GM19372 (cell line): ENCODE measurements at regions not wholly inside any gene's neighbourhood (a gene's known extent, or its start where the extent isn't known, plus 50 kb on each side); places are given as distances from the start of the nearest gene placed in this dataset.
"Not testable (repeated sequence)": the region's sequence is repeated elsewhere in the genome, so short reads cannot be mapped to it uniquely, and the experiment has no call there.

ENCODE experiments used
- ATAC-seq: cut with Tn5 transposase; IDR thresholded peaks from one replicate; pipeline ENCODE4 v1.9.1; 2021; ENCODE audit warnings: mild to moderate bottlenecking, low read depth, moderate library complexity; ENCODE audit not compliant: unreplicated experiment

- no peak for ATAC-seq
Observed at GRCh38 chr13:21310220-21310619, 133.8 kb downstream of the MRPL57 start.

GRCh38 chr13:21314976-21315375 lies 138.5 kb downstream of the MRPL57 start:
- not testable (repeated sequence) for ATAC-seq

- ATAC-seq, result no peak
Observed at GRCh38 chr13:21316376-21316775, 139.9 kb downstream of the MRPL57 start.

DNA sequence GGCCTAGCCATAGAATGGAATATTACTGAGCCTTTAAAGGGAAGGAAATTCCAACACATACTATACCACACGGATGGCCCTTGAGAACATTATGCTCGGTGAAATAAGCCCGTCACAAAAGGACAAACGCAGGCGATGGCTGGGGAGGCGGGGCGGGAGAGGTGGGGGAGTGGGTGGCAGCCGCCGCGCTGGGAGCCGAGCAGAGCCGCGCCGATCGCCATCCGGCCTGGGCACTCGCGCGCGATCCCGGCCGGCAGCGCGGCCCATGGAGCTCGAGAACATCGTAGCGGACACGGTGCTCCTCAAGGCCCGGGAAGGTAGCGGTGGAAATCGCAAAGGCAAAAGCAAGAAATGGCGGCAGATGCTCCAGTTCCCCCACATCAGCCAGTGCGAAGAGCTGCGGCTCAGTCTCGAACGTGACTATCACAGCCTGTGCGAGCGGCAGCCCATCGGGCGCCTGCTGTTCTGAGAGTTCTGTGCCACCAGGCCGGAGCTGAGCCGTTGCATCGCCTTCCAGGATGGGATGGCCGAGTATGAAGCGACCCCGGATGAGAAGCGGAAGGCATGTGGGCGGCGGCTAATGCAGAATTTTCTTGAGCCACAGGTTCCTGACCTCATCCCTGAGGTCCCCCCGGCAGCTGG lies 140.1 kb downstream of the ZDHHC20 start:
- ATAC-seq, result no peak

DNA sequence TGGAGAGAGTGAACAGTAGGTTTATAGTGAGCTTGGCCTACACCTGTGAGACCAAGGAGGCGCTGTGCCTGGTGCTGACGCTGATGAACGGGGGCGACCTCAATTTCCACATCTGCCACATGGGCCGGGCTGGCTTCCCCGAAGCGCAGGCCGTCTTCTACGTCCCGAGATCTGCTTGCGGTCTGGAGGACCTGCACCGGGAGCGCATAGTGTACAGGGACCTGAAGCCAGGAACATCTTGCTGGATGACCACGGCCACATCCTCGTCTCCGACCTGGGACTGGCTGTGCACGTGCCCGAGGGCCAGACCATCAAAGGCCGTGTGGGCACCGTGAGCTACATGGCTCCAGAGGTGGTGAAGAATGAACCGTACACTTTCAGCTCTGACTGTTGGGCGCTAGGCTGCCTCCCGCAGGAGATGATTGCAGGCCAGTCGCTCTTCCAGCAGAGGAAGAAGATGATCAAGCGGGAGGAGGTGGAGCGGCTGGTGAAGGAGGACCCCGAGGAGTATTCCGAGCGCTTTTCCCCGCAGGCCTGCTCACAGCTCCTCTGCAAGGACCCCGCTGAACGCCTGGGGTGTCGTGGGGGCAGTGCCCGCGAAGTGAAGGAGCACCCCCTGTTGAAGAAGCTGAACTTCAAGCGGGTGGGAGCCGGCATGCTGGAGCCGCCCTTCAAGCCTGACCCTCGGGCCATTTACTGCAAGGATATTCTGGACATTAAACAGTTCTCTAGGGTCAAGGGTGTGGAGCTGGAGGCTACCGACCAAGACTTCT lies 139.0 kb downstream of the ZDHHC20 start:
- ATAC-seq, result no peak

DNA sequence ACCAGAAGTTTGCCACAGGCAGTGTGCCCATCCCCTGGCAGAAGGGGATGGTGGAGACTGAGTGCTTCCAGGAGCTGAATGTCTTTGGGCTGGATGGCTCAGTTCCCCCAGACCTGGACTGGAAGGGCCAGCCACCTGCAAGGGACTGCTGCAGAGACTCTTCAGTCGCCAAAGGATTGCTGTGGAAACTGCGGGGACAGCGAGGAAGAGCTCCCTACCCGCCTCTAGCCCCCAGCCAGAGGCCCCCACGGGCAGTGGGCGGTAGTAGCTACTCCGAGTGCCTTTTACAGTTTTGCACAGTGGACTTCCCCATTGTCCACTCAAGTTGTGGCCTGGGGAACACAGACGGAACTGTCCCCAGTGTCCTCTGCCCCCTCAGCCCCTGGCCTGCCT lies 138.5 kb downstream of the ZDHHC20 start:
- no peak for ATAC-seq

DNA sequence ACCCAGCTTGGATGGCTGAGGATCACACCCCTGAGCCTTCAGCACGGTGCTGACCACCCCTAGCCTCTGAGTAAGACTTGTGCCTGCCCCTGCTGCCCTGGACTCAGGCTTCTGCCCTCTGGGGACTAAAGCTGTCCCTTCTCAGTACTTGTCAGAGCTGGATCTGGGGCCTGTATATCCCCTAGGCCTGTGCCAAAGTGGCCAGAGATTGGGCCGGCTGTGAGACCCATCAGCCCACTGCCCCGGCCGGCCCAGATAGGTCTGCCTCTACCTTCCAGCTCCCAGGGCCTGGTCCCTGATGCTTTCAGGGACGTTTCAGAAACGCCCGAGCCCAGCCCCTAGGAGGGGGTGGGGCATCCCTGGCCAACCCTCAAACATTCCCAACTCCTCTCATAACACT lies 137.8 kb downstream of the ZDHHC20 start:
- ATAC-seq, result no peak

DNA sequence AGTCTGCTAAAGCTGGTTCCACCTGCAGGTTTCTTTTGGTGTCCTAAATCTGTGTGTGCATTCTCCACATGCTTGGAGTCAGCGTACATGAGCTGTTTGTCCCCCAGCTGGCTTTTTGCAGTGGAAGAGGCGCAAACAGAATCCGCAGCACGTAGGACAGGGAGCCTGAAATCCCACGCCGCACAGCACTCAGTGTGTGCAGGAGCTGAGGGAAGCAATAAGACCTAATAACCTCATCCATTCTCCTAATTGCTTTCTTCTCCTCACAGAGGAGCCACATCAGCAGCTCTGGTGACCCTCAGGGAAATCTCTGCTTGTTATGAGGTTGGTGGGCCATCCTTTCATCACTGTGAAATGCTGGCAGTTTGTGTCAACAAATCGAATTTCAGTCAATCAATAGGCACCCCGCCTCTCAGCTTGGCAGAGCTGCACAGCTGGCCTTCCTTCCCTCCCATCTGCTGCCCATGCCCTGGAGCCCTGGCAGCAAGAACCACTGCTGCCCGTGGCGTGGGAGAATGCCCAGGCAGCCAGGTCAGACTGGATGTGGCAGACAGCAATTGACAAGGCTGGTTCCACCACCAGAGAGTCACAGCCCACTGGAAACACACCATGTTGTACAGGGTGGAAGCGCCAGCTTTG lies 136.7 kb downstream of the ZDHHC20 start:
- no peak for ATAC-seq
